DMS 273 treated with DMSO at 0.1 percent for 48 hours (cell line): ENCODE measurements at regions not wholly inside any gene's neighbourhood (a gene's known extent, or its start where the extent isn't known, plus 50 kb on each side); places are given as distances from the start of the nearest gene placed in this dataset.
"Not testable (repeated sequence)": the region's sequence is repeated elsewhere in the genome, so short reads cannot be mapped to it uniquely, and the experiment has no call there.

Source experiments
- DNase-seq: peaks from one replicate; lab custom pipeline; 2025; lab: John Stamatoyannopoulos, UW

DNA sequence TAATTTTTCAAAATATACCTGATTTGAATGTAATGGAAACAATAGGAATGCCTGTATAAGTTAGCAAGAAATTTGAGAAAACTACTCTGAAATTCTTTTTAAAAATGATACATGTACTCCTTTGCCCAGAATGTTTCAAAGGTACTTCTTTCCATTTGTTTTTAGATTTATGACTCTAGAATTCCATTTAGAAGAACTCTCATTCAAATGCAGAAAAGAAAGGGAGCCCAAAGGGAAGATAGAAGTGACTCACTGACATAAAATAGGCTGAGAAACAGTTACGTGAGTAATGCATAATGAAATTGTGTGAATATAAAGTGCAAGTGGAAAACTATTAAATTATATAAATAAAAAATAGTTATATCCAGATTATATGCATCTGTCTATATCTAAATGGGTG is 926.3 kb downstream of the TAF11L14 start:
- no peak for DNase-seq

DNA sequence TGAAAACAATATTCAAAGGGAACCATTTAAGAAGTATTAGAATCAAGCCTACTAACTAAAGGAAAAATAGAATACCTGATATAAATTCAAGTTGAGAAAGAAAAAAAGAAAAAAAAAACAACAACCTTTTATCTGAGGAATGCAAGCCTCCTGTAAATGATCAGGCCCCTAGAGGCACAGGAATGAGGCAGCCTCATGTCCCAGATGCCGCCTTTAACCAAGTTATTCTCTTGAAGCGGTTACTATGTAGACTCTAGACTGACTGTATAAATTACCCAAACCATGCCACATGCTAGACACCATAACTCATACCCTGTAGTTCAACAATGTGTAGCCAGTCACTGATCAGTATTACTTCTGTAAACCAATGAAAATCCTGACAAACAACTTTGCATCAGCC is 929.6 kb downstream of the TAF11L14 start:
- DNase-seq, result peak; percentile 32

DNA sequence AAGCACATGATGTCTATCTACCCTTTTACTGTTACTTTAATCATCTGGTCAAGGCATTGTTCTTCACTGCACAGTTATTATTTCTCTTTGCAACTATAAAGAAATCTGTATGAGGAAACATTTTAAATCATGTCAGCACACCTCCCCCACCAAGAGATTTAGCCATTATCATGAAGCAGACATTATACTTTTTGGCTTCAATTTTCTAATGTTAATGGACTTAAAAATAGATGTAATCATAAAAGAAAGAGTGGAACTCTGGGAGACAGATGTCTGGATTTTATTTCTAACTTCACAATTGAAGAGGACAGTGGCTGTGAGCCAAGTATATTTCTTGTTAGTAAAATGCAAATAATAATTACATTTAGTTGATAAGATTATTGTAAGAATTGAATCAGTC is 932.4 kb downstream of the TAF11L14 start:
- DNase-seq, result no peak

DNA sequence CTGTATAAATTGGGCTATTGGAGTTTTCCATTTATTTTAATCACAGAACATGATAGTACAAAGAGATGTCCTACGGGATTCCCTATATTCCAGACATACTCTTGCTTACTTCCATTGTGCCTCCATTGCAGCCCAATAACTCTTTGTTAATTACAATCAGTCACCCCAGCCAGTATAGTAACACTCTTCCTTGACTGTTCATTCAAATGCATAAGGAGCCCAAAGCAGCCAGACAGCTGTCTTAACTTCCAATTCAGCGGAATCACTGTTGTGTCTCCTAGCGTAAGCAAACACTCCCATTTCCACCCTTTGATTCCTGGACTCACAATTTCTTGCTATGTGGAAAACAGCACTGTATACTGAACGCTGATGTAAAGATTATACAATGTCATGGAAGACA is 942.3 kb downstream of the TAF11L14 start:
- no peak for DNase-seq

DNA sequence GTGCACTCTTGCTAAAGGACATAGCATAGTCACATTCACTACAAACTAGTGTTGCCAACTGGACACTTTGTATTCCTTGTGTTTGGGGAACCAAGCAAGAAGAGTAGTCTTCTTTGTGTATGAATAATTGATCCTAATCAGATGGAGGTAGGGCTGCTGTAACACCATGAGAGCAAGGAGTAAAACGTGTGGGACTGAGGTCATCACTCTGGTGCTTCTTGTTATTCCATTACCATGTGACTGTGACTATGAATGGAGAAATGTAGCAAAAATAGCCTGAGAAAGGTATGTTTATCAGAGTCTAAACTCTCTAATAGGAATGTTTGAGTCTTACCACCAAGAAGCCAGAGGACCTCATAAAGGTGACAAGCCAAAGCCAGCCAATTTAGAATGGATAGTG is 966.9 kb downstream of the TAF11L14 start:
- DNase-seq, result no peak

DNA sequence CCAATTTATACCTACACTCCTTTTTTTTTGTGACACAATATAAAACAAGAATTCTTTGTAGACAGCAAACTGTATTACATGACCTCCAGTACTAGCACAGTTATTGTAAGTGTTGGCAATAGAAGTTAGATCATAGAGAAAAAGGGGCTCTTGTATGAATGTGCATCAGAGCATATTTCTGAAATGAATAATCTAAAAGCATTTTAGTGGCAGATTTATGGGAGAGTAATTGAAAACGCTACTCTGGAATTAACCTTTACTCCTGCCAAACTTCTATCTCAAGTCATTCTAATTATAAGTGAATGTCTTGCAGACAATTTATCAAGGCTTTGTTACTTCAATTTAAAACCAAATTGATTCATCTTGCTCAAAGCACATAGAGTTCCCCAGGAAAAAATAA is 968.1 kb downstream of the TAF11L14 start:
- DNase-seq, result no peak

DNA sequence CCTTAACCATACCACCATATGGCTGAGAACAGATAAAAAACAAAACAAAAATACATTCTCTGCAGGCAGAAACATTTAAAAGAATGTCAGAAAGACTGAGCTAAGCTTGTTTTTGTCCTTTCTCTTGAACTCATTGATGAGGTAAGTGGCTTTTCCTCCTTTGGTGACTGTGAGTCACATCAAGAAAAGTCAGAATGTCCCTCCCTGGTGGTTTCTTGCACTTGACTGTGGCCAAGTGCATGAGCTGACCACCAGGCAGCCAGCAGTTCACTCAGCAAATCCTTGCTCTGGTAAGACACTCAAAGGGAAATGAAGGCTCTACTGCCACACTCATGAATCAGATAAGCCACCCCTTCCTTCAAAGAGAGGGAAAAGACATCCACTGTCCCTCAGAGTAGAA is 970.9 kb downstream of the TAF11L14 start:
- DNase-seq, result no peak

DNA sequence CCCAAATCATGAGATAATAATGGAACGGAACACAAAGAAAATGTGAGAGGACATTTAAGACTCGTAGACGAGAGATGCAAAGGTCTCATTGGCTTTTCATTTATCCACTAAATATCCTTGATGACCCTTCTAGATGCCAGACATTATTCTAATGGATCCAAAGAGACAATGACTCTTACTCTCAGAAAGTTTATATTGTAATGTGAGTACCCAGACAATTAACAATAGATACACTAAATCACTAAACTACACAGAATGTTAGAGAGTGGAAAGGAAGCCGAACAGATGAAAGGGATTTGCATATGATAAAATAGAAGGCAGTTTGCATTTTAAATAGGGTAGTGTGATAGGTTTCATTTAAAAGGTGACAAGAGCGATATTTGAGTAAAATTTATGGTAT is 973.3 kb downstream of the TAF11L14 start:
- DNase-seq, result no peak

DNA sequence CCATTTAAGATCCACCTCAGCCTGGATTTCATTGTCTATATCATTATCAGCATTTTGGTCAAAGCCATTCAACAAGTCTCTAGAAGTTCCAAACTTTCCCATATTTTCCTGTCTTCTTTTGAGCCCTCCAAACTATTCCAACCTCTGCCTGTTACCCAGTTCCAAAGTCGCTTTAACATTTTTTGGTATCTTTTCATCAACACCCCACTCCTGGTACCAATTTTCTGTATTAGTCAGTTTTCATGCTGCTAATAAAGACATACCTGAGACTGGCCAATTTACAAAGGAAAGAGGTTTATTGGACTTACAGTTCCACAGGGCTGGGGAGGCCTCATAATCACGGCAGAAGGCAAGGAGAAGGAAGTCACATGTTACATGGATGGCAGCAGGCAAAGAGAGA is 982.9 kb downstream of the TAF11L14 start:
- DNase-seq, result not testable (repeated sequence)

DNA sequence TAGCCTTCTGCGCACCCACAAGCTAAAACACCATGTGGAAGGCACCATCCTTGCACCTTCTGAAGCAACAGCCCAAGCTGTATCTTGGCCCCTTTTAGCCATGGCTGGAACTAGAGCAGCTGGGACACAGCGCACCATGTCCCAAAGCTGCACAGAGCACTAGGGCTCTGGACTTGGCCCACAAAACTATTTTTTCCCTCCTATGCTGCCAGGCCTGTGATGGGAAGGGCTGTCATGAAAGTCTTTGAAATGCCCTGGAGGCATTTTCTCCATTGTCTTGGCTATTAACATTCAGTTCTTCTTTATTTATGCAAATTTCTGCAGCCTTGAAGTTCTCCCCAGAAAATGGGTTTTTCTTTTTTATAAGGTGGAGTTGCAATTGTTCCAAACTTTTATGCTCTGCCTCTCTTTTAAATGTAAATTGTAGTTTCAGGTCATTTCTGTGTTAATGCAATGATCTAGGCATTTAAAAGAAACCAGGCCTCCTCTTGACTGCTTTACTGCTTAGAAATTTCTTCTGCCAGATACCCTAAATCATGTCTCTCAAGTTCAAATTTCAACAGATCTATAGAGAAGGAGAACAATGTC is 996.3 kb downstream of the TAF11L14 start:
- DNase-seq, result no peak

DNA sequence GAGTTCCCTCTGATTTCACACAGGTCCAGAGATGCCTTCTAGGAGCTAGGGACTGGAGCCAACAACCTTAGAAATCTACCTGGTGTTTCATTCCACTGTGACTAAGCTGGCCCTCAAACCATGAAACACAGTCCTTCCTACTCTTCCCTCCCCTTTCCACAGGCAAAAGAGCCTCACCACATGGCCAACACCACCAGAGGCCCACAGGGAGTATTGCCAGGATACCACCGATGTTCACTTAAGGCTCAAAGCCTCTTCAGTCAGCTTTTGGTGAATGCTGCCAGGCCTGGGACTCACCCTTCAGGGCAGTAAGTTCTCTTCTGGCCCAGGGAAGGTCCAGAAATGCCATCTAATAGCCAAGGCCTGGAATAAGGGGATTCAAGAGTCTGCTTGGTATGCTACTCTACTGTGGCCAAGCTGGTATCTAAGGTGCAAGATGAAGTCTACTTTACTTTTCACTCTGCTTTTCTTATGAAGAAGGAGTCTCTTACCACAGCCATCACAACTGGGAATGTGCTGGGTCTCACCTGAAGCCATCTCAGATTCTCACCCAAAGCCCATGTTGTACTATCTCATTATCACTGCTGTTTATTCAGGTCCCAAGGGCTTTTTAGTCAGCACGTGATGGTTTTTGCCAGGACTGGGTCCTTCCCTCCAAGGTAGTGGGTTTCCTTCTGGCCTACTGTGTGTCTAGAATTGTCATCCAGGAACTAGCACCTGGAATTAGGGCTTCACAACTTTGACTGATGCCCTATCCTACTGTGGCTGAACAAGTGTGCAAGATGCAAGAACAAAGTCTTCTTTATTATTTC is 1018.4 kb downstream of the TAF11L14 start:
- DNase-seq, result no peak

DNA sequence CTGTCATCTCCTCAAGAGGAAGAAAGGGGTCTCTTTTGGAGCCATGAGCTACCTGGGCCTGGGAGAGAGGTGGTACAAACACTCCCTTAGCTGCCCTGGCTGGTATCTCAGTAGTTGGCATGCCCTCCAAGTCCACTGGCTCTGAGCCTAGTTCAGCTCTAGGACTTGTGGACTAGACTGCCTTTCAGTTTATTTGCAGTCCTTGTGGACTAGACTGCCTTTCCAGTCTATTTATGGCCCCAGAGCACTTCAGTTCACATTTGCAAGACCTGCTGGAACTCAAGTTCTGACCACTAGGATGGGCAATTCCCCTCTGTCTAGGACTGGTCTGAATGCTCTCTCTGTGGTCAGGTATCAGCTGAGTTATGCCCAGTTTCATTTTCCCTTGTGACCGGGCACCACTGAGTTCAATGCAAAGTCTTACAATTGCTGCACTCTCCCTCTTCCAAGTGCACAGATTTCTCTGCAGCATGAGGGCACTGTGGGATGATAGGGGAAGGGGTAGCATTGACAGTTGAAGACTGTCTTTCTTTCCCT is 1019.0 kb downstream of the TAF11L14 start:
- no peak for DNase-seq

DNA sequence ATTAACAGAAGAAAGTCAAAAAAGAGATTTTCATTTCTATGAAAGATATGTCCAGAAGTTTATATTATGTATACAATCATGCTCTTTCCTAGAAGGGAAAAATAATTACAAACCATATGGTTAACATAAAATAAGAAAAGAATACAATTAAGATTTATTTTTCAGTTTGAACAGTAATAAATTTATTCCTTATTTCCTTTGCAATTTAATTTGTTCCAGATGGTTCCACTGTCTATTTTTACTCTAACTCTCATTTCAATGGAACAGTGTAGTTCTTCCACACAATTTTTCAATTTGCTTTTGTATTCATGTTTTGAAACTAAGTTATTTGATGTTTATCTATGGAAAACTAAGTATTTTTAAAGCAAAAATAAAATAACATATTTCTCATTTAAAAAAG is 1026.3 kb downstream of the TAF11L14 start:
- no peak for DNase-seq

DNA sequence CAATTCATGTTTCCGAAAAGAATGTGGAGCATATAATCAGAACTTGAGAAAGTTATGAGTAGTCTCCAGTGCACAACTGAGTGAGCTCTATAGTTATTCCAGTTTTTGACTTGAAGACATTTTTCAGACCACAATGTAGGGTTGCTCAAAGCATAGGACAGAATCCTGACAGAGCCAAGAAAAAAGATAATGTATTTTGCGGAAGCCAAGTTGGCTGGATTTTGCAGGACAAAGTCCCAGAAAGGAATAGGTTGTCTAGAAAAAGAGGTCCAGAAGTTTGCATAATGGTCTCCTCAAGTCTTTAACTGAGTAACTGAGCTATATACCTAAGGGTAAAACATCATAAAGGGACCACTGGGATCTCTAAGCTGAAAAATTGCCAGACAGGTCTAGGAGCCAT is 1028.0 kb downstream of the TAF11L14 start:
- no peak for DNase-seq

DNA sequence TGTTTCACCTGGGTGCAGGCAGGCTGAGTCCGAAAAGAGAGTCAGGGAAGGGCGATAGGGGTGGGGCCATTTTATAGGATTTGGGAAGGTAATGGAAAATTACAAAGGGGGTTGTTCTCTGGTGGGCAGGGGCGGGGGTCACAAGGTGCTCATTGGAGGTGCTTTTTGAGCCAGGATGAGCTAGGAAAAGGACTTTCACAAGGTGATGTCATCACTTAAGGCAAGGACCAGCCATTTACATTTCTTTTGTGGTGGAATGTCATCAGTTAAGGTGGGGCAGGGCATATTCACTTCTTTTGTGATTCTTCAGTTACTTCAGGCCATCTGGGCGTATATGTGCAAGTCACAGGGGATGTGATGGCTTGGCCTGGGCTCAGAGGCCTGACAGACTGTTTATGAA is 1040.0 kb downstream of the TAF11L14 start:
- not testable (repeated sequence) for DNase-seq

DNA sequence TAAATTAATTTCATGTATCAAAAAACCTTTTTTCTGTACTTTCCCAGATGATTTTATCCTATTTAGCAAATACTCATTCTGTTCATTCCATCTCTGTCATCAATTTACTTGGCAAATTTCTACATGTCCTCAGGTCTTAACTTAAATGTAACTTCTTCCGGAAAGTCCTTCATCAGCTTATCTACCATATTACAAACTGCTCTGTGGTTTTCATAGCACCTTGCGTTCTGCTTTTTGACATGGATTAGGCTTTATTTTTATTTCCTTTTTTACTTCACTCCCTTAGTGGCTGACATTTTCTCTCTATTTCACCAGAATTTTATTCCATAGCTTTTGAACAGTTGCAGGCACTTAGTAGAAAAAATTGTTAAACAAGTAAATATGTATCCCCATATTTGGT is 1040.8 kb downstream of the TAF11L14 start:
- DNase-seq, result no peak

DNA sequence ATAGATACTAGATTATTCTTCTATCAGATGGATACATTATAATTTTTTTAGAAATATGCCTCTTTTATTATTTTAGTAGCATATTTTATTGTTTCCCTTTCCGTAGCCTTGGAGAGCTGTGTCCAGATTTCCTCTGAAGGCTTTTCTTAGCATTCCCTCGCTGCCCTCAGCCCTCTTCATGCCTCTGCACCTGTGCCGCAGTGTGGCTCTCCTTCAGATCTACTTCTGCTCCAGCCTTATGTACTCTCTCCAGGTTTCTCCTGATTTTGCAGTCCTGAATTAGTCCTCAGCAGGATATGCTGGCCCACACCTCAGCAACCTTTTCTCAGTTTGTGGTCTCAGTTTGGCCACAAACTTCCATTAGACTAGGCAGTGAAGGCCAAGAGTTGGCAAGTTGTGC is 1052.0 kb downstream of the TAF11L14 start:
- DNase-seq, result no peak

DNA sequence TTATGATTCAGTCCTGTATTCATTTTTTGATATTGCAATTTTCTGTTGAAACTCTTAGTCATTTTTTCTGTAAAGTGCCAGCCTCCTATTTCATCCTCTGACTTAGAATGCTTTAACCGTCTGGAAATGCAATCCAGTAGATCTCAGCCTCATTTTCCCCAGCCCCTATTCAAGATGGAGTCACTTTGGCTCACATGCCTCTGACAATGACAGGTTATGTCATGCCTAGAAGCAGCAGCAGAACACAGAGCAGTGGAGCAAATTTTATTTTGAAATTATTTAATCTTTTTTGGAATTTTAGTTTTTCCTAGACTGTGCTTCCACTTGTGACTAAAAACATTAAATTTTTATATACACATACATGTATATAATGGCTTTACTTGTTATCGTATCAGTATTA is 1053.2 kb downstream of the TAF11L14 start:
- no peak for DNase-seq

DNA sequence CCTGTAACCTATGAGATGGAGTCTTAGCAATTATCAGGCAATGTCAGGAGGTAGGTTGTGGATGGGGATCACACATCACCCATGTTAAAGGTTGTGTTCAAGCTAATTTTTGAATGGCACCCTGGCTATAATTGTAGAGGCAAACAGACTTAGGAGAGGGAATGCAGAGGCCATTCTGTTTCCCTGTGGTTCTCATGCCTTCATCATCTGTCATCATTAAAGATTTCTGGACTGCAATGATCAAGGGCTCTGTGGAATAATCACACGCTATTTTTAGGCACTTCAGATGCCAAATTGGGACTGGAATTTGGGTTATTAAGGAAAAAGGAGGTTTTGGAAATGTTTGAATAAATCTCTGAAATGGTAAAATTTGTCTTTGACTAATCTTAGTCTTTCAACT is 1065.4 kb downstream of the TAF11L14 start:
- no peak for DNase-seq

DNA sequence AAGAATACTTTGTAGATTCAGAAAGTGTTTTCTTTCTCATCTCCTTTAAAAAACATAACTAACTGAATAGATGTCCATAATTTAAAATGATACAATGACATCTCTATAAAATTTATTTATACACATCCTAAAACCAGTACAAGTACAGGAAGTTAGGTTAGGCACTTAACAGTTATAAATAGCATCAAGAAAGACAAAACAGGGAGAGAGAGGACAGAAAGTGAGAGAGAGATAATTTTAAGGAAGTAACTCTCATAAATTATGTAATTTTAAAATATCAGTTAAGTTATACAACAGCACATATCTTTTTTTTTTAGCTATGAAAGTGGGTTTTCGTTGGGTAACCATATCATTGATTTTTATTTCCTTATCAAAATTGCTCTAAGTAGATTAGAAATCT is 1068.6 kb downstream of the TAF11L14 start:
- DNase-seq, result no peak

DNA sequence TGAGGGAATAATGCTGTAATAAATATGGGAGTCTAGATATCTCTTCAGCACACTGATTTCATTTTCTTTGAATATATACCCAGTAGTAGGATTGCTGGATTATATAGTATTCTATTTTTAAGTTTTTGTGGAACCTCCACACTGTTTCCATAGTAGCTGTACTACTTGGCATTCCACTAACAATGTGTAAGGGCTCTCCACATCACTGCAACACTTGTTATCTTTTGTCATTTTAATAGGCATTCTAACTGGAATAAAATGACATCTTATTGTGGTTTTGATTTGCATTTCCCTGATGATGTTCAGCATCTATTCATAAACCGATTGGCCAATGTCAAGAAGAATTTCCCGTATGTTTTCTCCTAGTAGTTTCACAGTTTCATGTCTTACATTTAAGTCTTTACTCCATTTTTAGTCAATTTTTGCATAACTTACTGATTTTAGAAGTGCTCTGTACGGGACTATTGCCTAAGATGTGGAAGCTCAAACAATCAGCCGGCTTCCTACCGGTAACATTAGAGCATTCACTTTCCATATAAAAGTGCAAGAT is 1078.8 kb downstream of the TAF11L14 start:
- DNase-seq, result no peak

DNA sequence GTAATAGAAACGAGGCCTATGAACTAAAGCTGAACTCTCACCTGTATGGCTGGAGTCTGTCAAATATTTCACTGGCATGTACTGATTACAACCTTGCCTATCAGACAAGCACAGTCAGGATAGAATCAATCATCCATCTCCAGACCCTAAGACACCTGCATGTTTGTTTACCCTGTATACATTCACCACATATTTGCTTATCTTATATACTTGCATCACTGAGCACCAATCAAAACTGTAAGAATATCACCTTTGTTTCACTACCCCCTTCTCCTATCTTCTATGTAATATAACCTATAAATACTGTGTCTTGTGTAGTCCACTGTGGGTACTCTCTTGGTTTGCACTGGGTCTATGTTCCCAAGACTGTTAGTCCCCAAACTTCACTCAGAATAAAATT is 1085.7 kb downstream of the TAF11L14 start:
- no peak for DNase-seq
